GF-D8 (cell line): ENCODE measurements at regions not wholly inside any gene's neighbourhood (a gene's known extent, or its start where the extent isn't known, plus 50 kb on each side); places are given as distances from the start of the nearest gene placed in this dataset.

Source experiments
- DNase-seq: peaks from one replicate; lab custom pipeline; 2025; lab: John Stamatoyannopoulos, UW

DNA sequence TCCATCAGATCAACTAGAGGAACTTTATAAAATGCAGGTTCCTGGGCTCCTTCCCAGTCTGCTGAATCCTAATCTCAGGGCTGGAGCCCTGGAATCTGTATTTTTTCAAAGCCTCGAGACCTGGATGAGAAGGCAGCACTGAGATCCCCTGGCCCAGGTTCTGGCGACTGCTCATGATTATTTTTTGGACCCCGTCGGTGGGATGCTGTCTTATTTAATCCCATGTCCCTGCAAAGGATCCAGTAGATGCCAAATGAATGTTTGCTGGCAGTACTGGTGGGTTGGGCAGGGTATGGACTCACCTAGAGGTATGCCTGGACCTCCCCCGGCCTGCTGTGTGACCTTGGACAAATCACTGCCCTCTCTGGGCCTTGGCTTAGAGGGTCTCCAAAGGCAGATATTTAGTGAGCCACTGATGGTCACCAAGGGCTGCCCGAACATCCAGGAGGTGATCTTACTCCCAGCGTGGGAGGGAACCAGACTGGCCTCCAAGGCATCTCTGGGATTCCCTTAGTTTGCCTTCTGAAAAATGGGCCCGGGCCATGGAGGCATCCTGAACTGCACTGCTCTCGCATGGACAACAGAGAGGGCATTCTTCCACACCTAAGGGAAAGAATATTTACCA, 91.6 kb upstream of the RUNX3 start:
- no peak for DNase-seq

DNA sequence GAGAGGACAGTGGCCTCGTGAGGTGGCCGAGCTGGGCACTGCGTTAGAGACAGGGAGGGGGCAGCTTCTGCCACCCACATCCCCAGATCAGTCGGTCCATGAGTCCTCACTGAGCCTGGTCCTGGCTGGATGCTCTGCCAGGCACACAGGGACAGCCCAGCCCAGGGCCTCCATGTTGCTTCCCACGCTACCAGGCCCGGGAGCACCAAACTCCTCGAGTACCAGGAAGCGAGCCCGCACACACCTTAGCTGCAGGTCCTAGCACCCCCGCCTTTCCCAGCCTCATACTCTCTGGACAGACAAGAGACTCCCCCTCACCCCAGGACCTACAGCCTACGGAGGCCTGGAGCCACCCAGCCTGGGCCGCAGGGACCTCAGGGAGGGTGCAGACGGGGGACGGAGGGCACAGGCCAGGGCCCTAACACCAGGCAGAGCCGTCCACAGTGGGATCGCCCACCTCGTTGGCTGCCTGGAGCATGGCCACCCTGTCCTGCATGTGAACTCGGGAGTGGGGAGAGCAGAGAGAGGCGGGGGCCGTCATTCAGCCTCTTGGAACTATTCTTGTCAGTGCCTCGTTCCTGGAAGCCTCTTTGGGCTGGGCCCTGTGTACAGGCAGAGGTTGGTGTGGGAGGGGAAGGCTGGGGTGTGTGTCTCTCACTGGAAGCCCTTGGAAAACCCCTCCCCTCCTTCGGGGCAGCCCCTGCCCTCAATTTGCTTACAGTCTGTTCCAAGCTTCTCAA, 90.9 kb upstream of the RUNX3 start:
- DNase-seq: no peak

DNA sequence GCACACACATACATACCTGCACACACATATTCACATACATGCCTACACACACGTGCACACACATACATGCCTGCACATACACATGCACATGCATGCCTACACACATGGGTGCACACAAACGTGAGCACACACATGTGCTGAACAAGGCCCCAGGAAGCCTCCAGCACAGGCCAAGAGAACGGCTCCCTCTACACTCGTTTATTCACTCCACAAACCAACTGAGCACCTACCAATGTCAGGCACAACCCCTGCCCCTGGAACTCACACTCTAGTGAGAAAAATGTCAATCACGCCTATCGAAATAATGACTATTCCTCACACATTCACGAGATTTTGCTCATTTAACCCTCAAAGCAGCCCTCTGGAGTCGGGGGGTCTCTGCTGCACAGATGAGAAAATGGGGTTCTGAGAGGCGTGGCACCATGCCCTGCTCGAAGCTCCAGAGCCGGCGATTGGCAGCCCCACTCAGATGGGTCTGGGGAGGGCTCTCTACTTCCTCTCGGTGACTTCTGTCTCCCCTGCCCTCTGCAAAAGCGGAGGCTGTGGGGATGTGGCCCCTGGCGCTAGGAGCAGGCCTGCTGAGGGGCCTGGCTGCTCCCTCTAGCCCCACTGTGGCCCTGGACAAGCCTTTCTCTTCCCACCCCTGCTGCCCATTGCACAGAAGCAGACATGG, 90.2 kb upstream of the RUNX3 start:
- no peak for DNase-seq

DNA sequence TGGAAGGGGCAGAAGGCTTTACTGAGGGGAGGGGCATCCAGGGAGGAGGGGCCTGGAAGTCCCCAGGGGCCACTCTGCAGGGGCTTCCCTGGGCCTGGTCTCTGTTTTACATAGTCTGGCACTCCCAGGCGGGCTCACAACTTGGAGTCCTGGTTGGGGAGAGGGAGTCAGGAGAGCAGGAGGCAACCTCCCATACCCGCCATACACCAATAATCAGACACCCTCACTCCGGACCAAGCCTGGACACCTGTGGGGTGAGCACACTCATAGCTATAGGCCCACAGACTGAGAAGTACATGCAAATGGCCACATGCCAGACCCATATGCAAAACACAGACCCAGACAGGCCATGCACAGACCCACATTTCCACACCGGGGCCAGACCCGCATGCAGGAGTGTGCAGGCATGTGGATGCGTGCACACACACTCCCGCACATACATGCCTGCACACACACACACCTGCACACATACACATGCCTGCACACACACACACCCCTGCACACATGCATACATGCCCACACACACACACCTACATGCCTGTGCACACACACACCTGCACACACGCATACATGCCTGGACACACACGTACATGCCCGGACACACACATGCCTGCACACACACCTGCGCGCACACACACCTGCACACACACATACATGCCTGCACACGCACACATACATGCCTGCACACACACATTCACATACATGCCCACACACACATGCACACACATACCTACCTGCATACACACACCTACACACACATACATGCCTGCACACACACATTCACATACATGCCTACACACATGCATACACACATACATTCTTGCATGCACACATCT, 89.5 kb upstream of the RUNX3 start:
- DNase-seq: no peak

DNA sequence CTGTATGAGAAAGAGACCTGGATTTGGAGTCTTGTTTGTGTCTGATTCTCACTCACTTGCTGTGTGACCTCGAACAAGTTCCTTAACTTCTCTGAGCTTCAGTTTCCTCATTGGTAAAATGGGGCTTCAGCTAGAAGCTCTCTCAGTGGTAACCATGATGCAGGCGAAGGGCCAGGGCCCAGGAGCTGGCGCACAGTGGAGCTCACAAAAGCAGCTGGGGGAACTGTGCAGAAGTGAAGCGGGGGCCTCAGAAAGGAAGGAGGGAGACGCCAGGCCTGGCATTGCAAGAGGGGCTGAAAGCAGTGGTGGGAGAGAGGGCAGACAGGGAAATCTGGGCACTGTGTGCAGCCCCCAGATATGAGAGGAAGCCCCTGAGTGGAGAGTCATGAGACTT, 88.9 kb upstream of the RUNX3 start:
- no peak for DNase-seq

DNA sequence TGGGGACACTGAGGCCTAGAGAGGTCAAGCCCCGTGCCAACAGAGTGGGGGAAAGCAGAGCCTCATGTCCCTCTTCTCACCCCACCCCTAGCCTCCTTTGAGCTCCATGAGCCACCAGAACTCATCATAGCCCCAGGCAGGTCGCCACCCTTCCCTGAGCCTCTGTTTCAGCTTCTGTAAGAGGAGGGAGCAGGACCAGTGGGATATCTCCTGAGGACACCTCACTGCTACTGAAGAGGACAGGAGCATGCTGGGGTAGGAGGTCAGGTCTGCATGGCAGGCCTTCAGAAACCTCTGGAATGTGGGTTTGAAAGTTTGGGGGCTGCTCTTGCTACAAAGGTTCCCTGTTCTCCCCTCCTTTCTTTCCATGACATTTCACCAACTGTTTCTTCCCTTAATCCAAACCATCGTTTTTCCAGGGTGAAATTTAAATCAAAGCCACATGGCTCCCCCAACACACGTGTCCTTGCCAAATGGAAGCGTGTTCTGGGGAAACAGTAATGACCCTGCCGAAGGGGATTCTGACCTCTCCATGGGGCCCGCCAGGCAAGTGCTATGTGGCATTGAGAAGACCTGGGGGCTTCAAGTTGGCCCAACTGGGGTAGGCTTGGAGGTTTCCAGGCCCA, 88.1 kb upstream of the RUNX3 start:
- no peak for DNase-seq

DNA sequence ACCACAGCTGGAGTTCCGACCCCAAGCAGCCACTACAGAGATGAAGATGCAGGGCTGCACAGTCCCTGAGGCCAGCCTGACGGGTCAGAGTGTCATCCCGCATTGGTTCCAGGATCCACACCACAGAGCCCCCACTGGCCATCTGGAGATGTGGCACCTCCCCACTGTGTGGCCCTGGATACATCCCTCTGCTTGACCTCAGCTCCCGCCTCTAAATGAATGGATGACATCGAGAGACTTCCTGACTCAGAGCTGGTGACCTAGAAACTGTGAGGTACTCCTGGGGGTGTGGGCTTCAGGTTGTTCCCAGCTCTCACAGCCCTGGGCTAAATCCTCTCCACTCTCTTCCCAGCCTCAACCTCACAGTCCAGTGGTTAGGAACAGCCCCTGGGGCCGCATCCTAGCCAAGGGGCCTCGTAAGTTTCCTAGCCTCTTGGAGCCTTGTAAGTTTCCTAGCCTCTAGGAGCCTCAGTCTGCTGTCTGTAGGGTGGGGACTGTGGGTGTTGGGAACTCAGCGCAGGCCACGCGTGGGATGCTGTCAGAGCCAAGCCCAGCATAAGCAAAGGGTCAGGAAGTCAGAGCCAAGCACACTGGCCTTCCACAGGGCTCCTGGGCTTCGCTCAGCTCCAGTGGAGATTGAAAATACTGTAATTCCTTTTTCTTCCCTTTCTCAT, 87.5 kb upstream of the RUNX3 start:
- no peak for DNase-seq

DNA sequence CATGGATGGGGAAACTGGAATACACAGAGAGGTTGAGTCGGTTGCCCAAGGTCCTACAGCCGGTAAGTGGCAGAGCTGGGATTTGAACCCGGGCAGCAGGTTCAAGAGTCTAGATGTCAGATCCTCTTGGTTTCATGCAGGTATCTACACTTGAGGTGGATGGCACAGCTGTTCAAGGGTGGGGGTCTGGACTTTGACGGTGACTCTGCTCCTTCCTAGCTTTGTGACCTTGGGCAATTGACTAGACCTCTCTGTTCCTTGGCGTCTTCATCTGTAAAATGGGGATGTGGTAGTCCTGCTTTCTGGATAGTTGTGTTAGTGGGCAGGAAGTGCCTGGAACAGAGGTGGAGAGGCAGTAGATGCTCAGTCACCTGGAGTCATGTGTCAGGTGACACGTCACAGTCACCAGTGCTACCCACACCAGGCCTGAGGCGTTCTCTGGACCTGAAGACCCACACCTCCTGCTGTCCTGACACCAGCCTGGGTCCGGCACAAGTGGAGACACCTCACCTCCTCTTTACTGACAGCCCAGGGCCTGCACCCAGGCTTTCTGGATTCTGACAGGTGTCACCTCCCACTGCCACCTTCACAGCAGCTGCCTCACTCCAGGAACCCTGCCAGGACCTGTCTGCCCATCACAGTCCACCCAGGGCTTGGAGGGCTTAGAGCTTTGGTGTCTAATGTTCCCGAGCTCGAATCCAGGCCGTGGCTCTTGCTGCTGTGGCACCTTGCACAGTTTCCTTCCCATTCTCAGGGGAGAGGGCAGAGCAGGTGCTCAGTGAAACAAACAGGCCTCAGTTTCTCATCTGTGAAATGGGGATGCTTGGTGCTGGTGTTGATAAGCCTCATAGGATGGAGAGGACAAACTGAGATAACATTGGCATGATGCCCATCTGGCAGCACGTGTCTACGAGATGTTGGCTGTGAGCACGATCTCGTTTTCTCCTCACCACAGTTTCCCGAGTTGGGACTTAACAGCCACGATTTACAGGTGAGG, 83.2 kb upstream of the RUNX3 start:
- no peak for DNase-seq

DNA sequence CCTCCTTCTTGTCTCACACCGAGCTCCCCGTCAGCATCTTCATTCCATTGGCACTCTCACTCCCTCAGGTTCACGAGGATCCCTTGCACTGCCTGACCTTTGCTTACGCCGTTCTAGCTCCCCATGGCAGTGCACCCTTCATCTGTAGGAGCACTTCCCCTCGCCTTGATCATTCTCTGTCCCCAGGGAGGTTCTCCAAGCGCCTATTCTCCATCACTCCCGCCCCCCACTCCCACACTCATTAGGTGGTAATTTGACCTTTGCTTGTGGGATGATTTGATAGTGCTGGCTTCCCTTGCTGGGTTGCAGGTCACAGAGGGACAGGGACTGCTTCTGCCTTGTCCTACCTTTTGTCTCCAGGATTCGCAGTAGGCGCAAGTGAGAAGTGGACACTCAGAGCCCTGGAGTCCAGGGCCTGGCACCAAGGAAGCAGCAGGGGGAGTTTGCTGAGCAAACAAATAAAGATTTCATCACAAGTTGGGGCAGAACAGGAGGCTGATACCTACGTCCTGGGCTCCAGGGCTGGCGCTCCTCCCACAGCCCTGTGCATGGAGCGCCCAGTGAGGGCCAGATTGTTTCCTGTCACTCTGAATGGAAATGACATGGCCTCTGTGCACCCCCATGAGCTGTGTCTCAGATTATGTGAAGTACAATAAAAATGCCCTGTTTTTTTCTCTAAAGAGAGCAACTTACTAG, 82.0 kb upstream of the RUNX3 start:
- no peak for DNase-seq

DNA sequence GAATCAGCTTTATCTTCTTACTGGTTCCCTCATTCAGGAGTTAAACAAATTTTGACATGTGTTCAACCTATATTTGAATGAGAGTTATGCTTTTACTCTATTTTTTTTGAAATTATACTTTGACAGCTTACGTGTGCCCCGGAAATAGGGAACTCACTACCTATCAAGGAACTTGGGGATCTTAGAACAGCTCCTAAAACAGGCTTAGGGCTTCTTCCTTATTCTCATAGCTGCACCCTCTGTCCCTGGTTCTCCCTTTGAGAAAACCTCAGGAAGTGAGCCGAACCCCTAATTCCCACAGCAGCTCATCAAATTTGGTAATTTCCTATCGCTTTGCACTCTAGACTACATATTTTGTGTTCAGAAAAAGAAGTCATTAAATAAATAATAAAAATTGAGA, 81.2 kb upstream of the RUNX3 start:
- no peak for DNase-seq

DNA sequence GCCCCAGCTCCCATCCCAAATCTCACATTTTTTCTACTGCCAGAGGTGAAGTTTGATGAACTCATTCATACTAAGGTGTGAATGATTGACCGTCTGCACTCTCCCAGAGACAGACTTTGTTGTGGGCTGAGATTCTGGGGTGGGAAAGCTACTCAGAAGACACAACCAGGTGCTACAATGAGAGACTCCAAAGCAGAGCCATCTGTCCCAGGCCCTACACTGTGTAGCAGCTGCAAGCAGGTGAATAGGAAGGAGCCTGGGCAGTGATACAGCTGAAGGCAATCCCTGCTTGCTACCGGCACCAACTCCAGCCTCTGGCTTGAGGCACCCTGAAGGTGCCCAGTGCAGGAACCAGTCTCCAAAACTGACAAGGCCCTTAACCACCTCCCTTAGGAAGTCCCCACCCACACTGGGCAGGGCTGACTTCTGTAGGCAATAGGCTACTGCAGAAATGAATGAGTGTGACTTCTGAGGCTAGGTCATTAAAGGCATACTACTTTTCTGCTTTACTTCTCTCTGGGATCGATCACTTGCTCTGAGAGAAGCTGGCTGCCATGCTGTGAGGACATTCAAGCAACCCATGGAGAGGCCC, 79.7 kb upstream of the RUNX3 start:
- no peak for DNase-seq

DNA sequence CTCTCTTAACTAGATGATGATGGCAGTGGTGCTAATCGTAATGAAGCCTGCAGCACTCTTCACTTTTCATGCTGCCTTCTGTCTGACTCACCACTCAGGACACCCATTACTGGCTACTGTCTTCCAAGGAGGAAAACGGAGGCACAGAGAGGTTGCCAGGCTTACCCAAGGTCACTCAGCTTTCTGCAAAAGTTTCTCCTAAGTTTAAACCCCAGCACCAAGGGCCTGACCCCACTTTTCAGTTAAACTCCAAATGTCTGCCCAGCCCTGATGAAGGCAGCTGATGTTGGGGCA, 78.1 kb upstream of the RUNX3 start:
- DNase-seq: no peak

DNA sequence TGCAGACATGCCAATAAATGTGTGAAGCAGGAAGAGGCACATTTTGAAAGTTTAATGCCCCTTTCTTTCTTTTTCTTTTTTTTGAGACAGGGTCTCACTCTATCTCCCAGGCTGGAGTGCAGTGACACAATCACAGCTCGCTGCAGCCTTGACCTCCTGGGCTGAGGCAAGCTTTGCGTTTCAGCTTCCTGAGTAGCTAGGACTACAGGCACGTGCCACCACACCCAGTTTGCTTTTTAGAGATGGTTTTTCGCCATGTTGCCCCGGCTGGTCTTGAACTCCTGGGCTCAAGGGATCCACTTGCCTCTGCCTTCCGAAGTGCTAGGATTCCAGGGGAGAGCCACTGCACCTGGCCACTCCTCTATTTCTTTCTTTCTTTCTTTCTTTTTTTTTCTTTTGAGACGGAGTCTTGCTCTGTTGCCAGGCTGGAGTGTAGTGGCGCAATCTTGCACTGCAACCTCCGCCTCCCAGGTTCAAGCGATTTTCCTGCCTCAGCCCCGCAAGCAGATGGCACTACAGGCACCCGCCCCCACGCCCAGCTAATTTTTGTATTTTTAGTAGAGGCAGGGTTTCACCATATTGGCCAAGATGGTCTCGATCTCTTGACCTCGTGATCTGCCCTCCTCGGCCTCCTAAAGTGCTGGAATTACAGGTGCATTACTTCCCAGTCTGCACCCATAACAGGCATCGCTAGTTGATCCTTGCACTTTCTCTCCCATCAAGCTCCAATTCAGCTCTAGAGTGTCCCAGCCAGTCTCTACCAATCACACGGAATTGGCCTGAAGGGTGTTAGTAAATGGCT, 77.5 kb upstream of the RUNX3 start:
- peak; percentile 47 for DNase-seq

DNA sequence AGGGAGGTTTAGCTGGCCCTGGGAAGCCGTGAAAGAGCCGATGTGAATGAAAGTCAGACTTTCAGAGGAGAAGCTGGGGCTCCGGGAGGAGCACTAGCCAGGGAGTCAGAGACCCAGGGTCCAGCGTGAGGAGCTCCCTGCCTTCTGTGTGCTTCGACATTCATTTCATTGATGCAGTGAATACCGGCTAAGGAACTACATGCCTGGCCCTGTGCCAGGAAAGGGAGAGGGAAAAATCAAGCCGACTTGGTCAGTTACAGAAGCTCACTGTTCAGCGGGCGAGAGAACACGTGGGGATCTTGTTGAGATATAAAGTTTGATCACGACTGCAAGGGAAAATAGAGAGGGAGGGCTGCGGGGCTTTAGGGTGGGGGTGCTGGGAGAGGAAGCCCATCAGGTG, 76.7 kb upstream of the RUNX3 start:
- no peak for DNase-seq

DNA sequence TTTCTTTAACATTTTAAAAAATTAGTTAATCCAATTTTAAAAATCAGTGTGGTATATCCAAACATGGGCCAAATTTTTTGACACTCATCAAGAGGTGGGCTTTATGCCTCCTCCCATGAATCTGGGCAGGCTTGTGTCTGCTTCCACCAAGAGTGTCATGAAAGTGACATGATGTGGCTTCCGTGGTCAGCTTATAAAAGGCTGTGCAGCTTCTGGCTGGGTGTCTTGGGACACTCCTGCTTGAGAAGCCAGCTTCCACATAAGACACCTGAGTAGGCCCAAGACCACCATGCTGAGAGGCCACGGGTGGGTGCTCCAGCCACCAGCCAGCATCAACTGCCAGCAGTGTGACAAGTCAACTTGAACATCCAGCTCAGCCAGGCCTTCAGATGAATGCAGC, 74.3 kb upstream of the RUNX3 start:
- no peak for DNase-seq

DNA sequence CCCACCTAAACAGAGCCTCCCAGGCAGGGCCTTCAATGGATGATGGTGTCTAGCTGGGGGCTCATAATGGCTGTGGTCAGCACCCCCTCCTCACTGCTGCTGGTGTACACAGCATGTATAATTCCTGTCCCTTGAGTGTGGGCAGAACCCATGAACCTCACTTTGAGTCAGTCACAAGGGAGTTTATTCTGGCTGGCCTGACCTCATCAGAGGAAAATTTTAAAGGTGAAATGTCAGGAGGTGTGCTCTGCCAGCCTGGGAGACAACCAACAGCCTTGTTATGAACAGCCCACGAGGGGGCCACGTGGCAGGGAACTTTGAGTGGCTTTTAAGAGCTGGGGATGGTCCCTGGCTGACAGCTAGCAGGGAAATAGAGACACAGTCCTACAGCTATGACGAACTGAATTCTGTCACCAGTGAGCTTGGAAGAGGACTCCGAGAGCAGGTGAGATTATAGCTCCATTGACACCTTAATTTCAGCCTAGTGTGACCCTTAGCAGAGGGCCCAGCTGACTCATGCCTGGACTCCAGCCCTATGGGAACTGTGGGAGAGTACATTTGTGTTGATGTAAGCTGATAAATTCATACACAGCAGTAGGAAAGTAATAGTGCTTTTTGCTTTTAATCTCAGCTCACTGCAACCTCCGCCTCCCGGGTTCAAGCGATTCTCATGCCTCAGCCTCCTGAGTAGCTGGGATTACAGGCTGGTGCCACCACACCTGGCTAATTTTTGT, 73.5 kb upstream of the RUNX3 start:
- no peak for DNase-seq

DNA sequence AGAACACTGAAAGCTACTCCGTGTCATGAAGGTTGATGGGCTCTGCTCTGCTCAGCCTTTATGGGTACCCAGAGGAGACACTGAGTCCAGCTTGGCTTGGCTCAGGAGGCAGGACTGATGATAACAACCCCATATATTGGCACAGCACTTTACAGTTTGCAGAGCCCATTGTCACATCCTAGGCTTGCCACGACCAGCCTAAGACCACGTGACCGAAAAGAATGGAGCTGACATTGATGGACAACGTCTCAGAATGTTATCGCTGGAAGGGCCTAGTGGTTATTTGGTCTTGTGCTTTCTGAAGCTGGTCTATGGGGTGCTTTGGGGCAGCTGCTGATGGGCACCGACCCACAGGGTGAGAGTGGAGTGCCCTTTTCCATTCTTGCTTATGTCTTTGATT, 72.9 kb upstream of the RUNX3 start:
- no peak for DNase-seq
